Muscle of leg (tissue), 3 donors: ENCODE measurements at regions not wholly inside any gene's neighbourhood (a gene's known extent, or its start where the extent isn't known, plus 50 kb on each side); places are given as distances from the start of the nearest gene placed in this dataset.
"Not testable (repeated sequence)": the region's sequence is repeated elsewhere in the genome, so short reads cannot be mapped to it uniquely, and the experiment has no call there.

Experiments
- DNase-seq: peaks from one replicate; pipeline ENCODE4 v3.0.0; 2013
- H3K27ac ChIP-seq: one replicate; pipeline ENCODE4 v1.5.1; 2013; ENCODE audit warnings: mild to moderate bottlenecking, low read length, control low read depth
- H3K27me3 ChIP-seq: one replicate; pipeline ENCODE4 v1.6.1; 2013; ENCODE audit warnings: low read length; ENCODE audit not compliant: control insufficient read depth, insufficient read depth
- H3K36me3 ChIP-seq: one replicate; pipeline ENCODE4 v1.6.1; 2013; ENCODE audit warnings: low read length; ENCODE audit not compliant: control insufficient read depth, insufficient read depth
- H3K4me1 ChIP-seq: one replicate; pipeline ENCODE4 v1.6.1; 2013; ENCODE audit warnings: low read length; ENCODE audit not compliant: control insufficient read depth, insufficient read depth
- H3K4me3 ChIP-seq: one replicate; pipeline ENCODE4 v1.5.1; 2013; ENCODE audit warnings: low read length, control low read depth
- H3K9me3 ChIP-seq: replicated peaks from 2 replicates; pipeline ENCODE4 v1.6.1; 2013; ENCODE audit warnings: low read depth, low read length; ENCODE audit not compliant: control insufficient read depth
- WGBS: methylation state at CpG from one replicate; pipeline ENCODE4 v1.1.5; 2013; ENCODE audit warnings: missing lambda C conversion rate; ENCODE audit not compliant: insufficient coverage; 5-methylcytosine and 5-hydroxymethylcytosine counted together

DNA sequence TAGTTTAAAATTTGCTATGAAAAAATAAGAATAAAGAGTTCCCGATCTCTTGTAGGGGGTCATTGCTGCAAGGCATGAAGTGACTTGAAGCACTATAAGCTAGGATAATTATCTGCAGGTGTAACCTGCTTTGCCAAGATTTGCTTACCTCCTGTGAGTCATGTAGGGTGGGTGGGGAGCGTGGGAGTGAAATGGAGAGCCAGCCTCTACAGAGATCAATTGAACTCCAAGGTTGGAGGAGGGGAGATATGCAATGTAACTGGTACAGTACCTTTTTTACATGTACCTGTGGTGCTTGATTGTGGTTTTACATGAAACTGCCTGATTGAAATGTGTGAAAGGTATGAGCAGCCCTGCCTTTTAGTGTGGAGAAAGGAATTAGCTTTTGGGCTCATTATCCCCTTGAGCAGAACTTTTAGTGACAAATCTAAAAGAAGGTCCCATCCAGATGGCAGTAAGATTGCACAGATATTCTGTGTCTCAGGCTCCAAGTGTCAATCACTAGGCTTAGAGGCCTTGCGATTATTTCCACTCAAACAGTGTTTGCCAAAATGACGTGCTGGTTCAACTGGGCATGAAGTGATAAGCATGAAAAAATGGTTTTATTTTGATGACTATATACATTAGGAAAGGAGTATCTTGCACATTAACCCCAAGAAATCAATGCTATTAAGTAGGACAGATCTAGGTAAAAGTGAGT, 138.6 kb upstream of the GRB10 start:
- Histone ChIP-seq H3K4me1 (no peaks in the 10 kb centered on the region), H3K27me3 (no peaks in the 10 kb centered on the region), H3K27ac (no peak overlapping the region), H3K4me3 (no peak overlapping the region), H3K36me3 (no peaks in the 10 kb centered on the region), H3K9me3 (no peaks in the 10 kb centered on the region)
- 40% methylated on average over 1 of the region's 4 CpGs for WGBS
- DNase-seq, result no peak

DNA sequence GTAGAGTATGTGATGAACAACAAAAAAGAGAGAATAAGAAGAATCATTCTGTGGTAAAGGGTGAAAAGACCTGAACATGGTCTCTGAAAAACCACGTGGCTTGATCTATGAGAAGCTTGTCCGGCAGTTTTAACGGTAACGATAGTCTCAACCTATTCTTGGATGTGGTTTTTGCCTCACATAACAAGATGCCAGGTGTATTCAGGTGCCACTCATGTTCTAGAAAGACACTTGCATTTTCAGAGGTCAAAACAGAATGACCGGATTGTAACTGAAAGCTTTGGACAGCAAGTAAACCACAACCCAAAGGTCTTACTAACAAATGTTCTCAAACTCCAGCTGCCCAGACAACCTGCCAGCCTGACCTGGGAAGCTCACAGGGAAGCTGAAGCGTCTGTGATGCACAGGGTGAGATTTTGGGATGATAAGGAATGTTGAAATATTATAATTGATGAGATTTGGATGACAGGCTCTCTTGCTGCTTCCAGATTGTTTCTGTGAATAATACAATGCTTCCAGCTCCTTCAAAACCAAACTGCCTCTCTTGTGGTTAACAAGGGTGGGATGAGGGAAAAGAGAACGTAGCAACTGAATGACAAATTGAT, 137.4 kb upstream of the GRB10 start:
- Histone ChIP-seq H3K27ac (no peak overlapping the region), H3K4me1 (no peaks in the 10 kb centered on the region), H3K9me3 (no peaks in the 10 kb centered on the region), H3K36me3 (no peaks in the 10 kb centered on the region), H3K4me3 (no peak overlapping the region), H3K27me3 (no peaks in the 10 kb centered on the region)
- WGBS, result 71% methylated on average over 6 of the region's 7 CpGs
- DNase-seq, result no peak

DNA sequence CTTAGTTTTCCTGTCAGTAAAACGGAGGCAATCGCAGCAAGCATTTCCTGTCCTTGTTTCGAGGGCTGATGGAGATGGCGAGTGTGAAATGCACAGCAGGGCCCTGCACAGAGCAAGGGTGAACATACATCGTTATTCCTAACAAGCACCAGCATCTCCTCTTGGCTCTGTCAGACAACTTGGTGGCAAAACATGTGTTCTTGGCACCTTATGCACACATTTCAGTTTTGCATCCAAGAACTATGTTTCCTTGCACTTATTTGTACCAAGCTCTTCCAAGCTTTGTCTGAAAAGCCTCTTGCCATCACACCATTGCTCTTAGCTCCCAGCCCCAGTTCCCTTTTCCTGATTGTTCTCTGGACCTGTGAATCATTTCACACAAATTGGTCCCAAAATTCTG, 132.9 kb upstream of the GRB10 start:
- Histone ChIP-seq H3K4me3 (no peak overlapping the region), H3K27me3 (no peaks in the 10 kb centered on the region), H3K36me3 (no peaks in the 10 kb centered on the region), H3K4me1 (no peaks in the 10 kb centered on the region), H3K27ac (no peak overlapping the region), H3K9me3 (no peaks in the 10 kb centered on the region)
- 50% methylated on average over 1 of the region's 5 CpGs for WGBS
- DNase-seq, result no peak

DNA sequence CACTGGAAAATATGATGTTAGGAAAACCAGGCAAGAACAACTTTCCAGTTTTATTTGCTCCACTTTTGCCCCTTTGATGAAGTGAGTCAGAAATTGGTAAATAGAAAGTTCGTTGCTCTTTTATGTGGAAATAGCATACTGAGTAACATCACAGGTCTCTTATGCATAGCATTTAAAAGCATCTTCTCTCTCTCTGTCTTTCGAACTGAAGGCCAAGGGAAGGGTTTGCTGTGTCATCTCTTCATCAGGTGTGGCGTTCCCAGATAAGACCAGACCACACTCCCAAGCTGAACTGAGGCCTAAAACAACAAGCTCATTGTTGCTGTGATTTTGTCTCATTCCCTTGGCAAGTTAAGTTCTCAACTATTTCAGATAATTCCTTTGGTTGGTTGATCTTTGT, 131.8 kb upstream of the GRB10 start:
- Histone ChIP-seq H3K4me1 (no peaks in the 10 kb centered on the region), H3K9me3 (no peaks in the 10 kb centered on the region), H3K36me3 (no peaks in the 10 kb centered on the region), H3K27ac (no peak overlapping the region), H3K4me3 (no peak overlapping the region), H3K27me3 (no peaks in the 10 kb centered on the region)
- no peak for DNase-seq
- no CpG with 5 or more reads among the region's 3 CpGs for WGBS

DNA sequence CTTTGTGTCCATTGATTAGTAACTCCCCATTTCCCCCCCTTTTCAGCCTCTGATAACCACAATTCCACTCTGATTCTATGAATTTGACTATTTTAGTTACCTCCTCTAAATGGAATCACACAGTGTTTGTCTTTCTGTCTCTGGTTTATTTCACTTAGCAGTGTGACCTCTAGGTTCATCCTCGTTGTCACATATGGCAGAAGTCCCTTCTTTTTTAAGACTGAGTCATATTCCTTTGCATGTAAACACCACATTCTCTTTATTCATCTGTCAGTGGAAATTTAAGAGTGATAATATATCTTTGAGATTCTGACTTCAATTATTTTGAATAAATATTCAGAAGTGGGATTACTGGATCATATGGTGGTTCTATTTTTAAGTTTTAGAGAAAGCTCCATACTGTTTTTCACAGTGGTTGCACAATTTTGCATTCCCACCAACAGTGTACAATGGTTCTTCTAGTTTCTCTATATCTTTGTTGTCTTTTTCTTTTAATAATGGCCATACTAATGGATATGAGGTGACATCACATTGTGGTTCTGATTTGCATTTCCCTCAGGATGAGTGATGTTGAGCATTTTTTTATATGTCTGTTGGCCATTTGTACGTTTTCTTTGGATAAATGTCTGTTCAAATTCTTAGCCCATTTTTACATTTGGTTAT, 126.1 kb upstream of the GRB10 start:
- H3K36me3 ChIP-seq, result no peaks in the 10 kb centered on the region
- no peak overlapping the region for H3K27ac ChIP-seq
- no peaks in the 10 kb centered on the region for H3K27me3 ChIP-seq
- H3K4me1 ChIP-seq, result no peaks in the 10 kb centered on the region
- no peak for DNase-seq
- H3K4me3 ChIP-seq, result no peak overlapping the region
- H3K9me3 ChIP-seq, result peaks cover 6% of the 10 kb centered on the region
- WGBS, result no CpG with 5 or more reads among the region's 2 CpGs

DNA sequence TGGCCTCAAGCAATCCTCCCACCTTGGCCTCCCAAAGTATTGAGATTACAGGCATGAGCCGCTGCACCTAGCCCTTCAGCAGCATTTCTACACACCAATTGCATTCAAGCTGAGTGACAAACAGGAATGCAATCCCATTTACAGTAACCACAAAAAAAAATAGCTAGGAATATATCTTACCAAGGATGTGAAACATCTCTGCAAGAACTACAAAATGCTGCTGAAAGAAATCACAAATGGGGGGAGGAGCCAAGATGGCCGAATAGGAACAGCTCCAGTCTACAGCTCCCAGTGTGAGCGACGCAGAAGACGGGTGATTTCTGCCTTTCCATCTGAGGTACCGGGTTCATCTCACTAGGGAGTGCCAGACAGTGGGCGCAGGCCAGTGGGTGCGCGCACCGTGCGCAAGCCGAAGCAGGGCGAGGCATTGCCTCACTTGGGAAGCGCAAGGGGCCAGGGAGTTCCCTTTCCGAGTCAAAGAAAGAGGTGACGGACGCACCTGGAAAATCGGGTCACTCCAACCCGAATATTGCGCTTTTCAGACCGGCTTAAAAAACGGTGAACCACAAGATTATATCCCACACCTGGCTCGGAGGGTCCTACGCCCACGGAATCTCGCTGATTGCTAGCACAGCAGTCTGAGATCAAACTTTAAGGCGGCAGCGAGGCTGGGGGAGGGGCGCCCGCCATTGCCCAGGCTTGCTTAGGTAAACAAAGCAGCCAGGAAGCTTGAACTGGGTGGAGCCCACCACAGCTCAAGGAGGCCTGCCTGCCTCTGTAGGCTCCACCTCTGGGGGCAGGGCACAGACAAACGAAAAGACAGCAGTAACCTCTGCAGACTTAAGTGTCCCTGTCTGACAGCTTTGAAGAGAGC, 116.1 kb upstream of the GRB10 start:
- not testable (repeated sequence) for H3K27ac ChIP-seq, H3K27me3 ChIP-seq, H3K4me1 ChIP-seq, H3K36me3 ChIP-seq, DNase-seq, H3K9me3 ChIP-seq, H3K4me3 ChIP-seq
- 85% methylated on average over 6 of the region's 31 CpGs for WGBS

DNA sequence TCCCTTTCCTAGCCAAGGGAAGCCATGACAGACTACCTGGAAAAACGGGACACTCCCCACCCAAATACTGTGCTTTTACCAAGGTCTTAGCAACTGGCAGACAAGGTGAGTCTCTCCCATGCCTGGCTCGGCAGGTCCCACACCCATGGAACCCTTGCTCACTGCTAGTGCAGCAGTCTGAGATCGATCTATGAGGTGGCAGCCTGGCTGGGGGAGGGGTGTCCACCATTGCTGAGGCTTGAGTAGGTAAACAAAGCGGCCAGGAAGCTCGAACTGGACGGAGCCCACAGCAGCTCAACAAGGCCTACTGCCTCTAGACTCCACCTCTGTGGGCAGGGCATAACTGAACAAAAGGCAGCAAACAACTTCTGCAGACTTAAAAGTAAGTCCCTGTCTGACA, 104.4 kb upstream of the GRB10 start:
- not testable (repeated sequence) for H3K4me1 ChIP-seq, H3K9me3 ChIP-seq, DNase-seq, H3K27me3 ChIP-seq, H3K36me3 ChIP-seq, H3K4me3 ChIP-seq, H3K27ac ChIP-seq
- 71% methylated on average over 6 of the region's 6 CpGs for WGBS

DNA sequence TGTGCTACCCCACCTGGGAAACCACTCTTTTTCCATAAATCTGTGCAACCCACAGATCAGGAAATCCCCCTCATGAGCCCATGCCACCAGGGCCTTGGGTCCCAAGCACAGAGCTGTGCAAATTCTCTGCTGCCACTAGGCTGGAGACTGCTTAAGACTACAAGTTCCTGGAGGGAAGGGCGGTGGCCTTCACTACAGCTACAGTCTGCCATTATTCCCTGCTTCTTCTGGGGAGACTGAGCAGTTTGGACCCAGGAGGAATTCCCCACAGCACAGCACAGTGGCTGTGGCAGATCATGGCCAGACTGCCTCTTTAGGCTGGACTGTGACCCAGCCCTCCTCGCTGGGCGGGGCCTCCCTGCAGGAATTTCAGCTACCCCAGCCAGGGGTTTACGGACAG, 89.7 kb upstream of the GRB10 start:
- Histone ChIP-seq H3K27me3 (no peaks in the 10 kb centered on the region), H3K4me1 (no peaks in the 10 kb centered on the region), H3K36me3 (no peaks in the 10 kb centered on the region), H3K4me3 (no peak overlapping the region), H3K27ac (no peak overlapping the region), H3K9me3 (no peaks in the 10 kb centered on the region)
- no peak for DNase-seq
- whole genome bisulfite sequencing, result 79% methylated on average over 4 of the region's 4 CpGs

DNA sequence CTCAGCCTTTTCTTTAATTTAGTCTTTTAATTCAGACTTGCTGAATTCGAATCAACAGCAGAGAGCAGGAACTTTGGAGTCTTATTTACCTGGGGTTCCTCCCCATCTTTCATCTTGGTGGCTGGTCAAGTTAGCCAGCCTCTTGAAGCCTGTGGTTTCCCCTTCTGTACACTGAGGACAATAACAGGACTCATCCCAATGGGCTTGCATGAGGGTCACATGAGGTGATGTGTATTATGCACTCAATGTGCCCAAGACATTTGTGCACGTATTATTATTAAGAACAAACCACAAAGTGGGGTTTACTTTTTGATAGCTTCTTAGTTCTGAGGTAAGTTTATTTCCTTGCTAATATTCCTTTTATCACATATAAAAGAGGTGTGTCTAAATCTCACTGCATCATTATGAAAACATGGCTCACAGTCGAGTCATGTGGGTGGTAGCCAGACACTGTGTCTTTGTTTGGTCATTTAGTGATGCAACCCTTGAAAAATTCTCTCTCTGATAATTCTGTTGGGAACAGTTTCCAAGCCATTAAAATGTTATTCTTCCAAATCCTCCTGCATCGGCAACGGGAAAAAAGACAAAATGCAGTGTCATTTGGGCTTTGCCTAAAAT, 86.5 kb upstream of the GRB10 start:
- Histone ChIP-seq H3K27me3 (no peaks in the 10 kb centered on the region), H3K36me3 (no peaks in the 10 kb centered on the region), H3K4me3 (no peak overlapping the region), H3K9me3 (no peaks in the 10 kb centered on the region), H3K27ac (no peak overlapping the region), H3K4me1 (no peaks in the 10 kb centered on the region)
- peak; percentile 81 for DNase-seq
- WGBS, result 100% methylated on average over 1 of the region's 5 CpGs
